ENCODE measurements at regions not wholly inside any gene's neighbourhood (a gene's known extent, or its start where the extent isn't known, plus 50 kb on each side); places are given as distances from the start of the nearest gene placed in this dataset.

- DNase-seq: no peak
Observed at GRCh38 chr13:103308667-103309066, 242.4 kb upstream of the SLC10A2 start.

GRCh38 chr13:103306163-103306562, 239.9 kb upstream of the SLC10A2 start:
- no peak for DNase-seq

- DNase-seq: no peak
Observed at GRCh38 chr13:103303078-103303651, 236.9 kb upstream of the SLC10A2 start.

- DNase-seq: no peak
Observed at GRCh38 chr13:103302676-103303075, 236.5 kb upstream of the SLC10A2 start.

GRCh38 chr13:103299079-103299478, 232.9 kb upstream of the SLC10A2 start:
- DNase-seq: no peak

- no peak for DNase-seq
Observed at GRCh38 chr13:103297083-103297482, 230.9 kb upstream of the SLC10A2 start.

GRCh38 chr13:103291798-103292572, 225.8 kb upstream of the SLC10A2 start:
- no peak for DNase-seq

- no peak for DNase-seq
Observed at GRCh38 chr13:103291226-103291625, 225.0 kb upstream of the SLC10A2 start.

GRCh38 chr13:103289681-103290080, 223.5 kb upstream of the SLC10A2 start:
- no peak for DNase-seq

- DNase-seq: no peak
Observed at GRCh38 chr13:103288114-103288513, 221.9 kb upstream of the SLC10A2 start.

GRCh38 chr13:103287659-103288058, 221.4 kb upstream of the SLC10A2 start:
- no peak for DNase-seq

GRCh38 chr13:103284466-103284865, 218.2 kb upstream of the SLC10A2 start:
- no peak for DNase-seq

GRCh38 chr13:103283451-103283820, 217.2 kb upstream of the SLC10A2 start:
- no peak for DNase-seq

- DNase-seq: no peak
Observed at GRCh38 chr13:103282571-103283450, 216.6 kb upstream of the SLC10A2 start.

GRCh38 chr13:103277959-103278694, 211.9 kb upstream of the SLC10A2 start:
- no peak for DNase-seq

GRCh38 chr13:103276775-103277498, 210.7 kb upstream of the SLC10A2 start:
- no peak for DNase-seq

- DNase-seq: no peak
Observed at GRCh38 chr13:103275722-103276121, 209.5 kb upstream of the SLC10A2 start.

GRCh38 chr13:103275081-103275480, 208.9 kb upstream of the SLC10A2 start:
- DNase-seq: no peak

GRCh38 chr13:103273825-103274224, 207.6 kb upstream of the SLC10A2 start:
- no peak for DNase-seq

- no peak for DNase-seq
Observed at GRCh38 chr13:103272770-103273169, 206.6 kb upstream of the SLC10A2 start.

- DNase-seq: no peak
Observed at GRCh38 chr13:103263448-103263847, 197.2 kb upstream of the SLC10A2 start.

GRCh38 chr13:103255587-103256301, 189.5 kb upstream of the SLC10A2 start:
- no peak for DNase-seq

All from stimulated activated naive CD4-positive, alpha-beta T cell (primary cell).